DOHH2 (cell line): ENCODE measurements at regions not wholly inside any gene's neighbourhood (a gene's known extent, or its start where the extent isn't known, plus 50 kb on each side); places are given as distances from the start of the nearest gene placed in this dataset.

Experiments
- H3F3A ChIP-seq: fragments of 200-600 bp; sonication (generic), shearing (Covaris generic); 2 replicates; pipeline ENCODE4 v1.6.0; 2016; ENCODE audit warnings: antibody characterized with exemption, mild to moderate bottlenecking; ENCODE audit not compliant: control insufficient read depth, insufficient read depth
- H3K27ac ChIP-seq: fragments of 200-600 bp; sonication (generic); 2 replicates; pipeline ENCODE4 v1.5.1; 2014; ENCODE audit warnings: low read depth, mild to moderate bottlenecking, low read length, moderate library complexity
- H3K27me3 ChIP-seq: fragments of 200-600 bp; sonication (generic); 2 replicates; pipeline ENCODE4 v1.6.1; 2014; ENCODE audit warnings: mild to moderate bottlenecking, low read length, mixed read lengths; ENCODE audit not compliant: control insufficient read depth
- H3K36me3 ChIP-seq: fragments of 200-600 bp; sonication (generic); 2 replicates; pipeline ENCODE4 v1.6.1; 2014; ENCODE audit warnings: mild to moderate bottlenecking, low read length, moderate library complexity, mixed read lengths; ENCODE audit not compliant: control insufficient read depth
- H3K4me1 ChIP-seq: fragments of 200-600 bp; sonication (generic); 2 replicates; pipeline ENCODE4 v1.6.1; 2014; ENCODE audit warnings: mild to moderate bottlenecking, low read length, mixed read lengths; ENCODE audit not compliant: control insufficient read depth
- H3K4me2 ChIP-seq: fragments of 200-600 bp; sonication (generic); 2 replicates; pipeline ENCODE4 v1.6.0; 2014; ENCODE audit warnings: mild to moderate bottlenecking, low read length, moderate library complexity
- H3K4me3 ChIP-seq: fragments of 200-600 bp; sonication (generic); 2 replicates; pipeline ENCODE4 v1.5.1; 2014; ENCODE audit warnings: mild to moderate bottlenecking, low read length, mixed read lengths
- H3K79me2 ChIP-seq: fragments of 200-600 bp; sonication (generic); 2 replicates; pipeline ENCODE4 v1.6.1; 2014; ENCODE audit warnings: mild to moderate bottlenecking, low read length, mixed read lengths; ENCODE audit not compliant: control insufficient read depth
- H3K9me2 ChIP-seq: fragments of 200-600 bp; sonication (generic); replicated peaks from 2 replicates; pipeline ENCODE4 v1.6.1; 2014; ENCODE audit warnings: mild to moderate bottlenecking, low read length, mixed read lengths; ENCODE audit not compliant: control insufficient read depth
- H3K9me3 ChIP-seq: fragments of 200-600 bp; sonication (generic); 2 replicates; pipeline ENCODE4 v1.6.1; 2014; ENCODE audit warnings: antibody characterized with exemption, low read length, mixed read lengths; ENCODE audit not compliant: control insufficient read depth, insufficient read depth
- H4K20me1 ChIP-seq: fragments of 200-600 bp; sonication (generic); 2 replicates; pipeline ENCODE4 v1.6.0; 2014; ENCODE audit warnings: low read depth, mild to moderate bottlenecking, antibody characterized with exemption, low read length, moderate library complexity; ENCODE audit not compliant: control insufficient read depth, insufficient read depth
- EZH2phosphoT487 ChIP-seq: fragments of 200-600 bp; sonication (generic); IDR thresholded peaks from 2 replicates; pipeline ENCODE4 v1.6.1; 2017; ENCODE audit warnings: borderline replicate concordance, mild to moderate bottlenecking, antibody characterized with exemption, low read length, moderate library complexity, mixed read lengths
- TF ChIP-seq, protein P1 (sequence below): fragments of 200-600 bp; sonication (generic); IDR thresholded peaks from one replicate; pipeline ENCODE4 v1.5.1; 2014; ENCODE audit warnings: antibody characterized with exemption, mild to moderate bottlenecking, low read depth, low read length; ENCODE audit not compliant: poor library complexity, severe bottlenecking

DNA sequence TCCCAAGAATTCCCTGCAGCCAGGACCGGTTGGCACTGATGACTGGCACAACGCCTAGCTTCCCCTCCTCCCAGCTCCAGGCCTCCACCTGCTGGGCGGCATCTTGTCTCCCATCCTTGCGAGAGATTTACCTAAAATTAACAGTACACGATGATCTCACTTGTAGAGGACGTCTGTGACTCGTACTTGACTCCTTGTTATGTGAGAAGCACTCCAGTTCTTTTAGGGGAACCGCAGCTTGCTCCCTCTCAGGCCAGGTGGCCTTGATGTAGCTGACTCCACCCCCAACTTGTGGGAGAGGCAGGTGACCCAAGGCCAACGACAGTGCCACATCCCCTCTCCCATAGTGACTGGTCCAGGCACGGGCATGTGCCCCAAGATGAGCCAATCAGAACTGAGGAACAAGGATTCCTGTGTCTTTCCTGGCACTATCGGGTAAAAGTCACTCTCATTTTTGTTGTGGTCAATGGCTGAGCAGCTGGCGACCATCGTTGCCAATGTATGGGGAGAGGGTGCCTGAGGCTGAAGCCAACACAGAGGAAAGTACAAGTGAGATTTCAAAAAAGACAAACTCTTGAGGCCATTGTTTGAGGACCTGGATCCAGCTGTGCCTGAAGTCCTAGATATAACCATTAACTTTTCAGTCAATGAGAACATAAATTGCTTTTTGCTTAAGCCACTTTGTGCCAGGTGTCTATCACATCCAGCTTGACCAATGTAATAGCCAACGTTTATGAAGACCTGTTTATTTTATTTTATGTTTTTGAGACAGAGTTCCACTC lies 208.7 kb downstream of the RBM19 start:
- no peaks in the 10 kb centered on the region for H3K27me3 ChIP-seq
- H3K27ac ChIP-seq = no peak overlapping the region
- H3K4me3 ChIP-seq = no peak overlapping the region
- no peaks in the 10 kb centered on the region for H3K9me3 ChIP-seq
- TF ChIP-seq, protein P1, sequence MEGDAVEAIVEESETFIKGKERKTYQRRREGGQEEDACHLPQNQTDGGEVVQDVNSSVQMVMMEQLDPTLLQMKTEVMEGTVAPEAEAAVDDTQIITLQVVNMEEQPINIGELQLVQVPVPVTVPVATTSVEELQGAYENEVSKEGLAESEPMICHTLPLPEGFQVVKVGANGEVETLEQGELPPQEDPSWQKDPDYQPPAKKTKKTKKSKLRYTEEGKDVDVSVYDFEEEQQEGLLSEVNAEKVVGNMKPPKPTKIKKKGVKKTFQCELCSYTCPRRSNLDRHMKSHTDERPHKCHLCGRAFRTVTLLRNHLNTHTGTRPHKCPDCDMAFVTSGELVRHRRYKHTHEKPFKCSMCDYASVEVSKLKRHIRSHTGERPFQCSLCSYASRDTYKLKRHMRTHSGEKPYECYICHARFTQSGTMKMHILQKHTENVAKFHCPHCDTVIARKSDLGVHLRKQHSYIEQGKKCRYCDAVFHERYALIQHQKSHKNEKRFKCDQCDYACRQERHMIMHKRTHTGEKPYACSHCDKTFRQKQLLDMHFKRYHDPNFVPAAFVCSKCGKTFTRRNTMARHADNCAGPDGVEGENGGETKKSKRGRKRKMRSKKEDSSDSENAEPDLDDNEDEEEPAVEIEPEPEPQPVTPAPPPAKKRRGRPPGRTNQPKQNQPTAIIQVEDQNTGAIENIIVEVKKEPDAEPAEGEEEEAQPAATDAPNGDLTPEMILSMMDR = no peak
- TF ChIP-seq EZH2phosphoT487 = no peak
- no peaks in the 10 kb centered on the region for H3K36me3 ChIP-seq
- no peaks in the 10 kb centered on the region for H3K79me2 ChIP-seq
- H4K20me1 ChIP-seq = no peaks in the 10 kb centered on the region
- H3K4me2 ChIP-seq = no peak overlapping the region
- H3K4me1 ChIP-seq = no peaks in the 10 kb centered on the region
- no peaks in the 10 kb centered on the region for H3K9me2 ChIP-seq
- no peaks in the 10 kb centered on the region for H3F3A ChIP-seq

DNA sequence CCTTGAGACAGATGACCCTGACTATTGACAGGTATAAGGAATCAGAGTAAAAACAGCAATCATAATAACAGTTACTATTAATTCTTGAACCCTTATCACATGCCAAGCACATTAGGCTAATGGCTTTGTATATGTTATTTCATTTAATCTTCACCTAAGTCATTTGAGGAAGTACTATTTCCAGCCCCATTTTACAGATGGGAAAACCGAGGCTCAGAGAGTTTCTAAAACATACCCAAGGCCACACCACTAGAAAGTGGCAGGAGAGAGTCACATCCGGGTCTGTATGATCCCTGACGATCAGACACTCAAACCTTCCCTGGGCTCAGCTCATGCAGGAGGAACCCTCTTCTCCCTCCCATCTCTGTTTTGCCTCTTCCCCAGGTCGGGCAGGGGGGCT lies 209.5 kb downstream of the RBM19 start:
- H3F3A ChIP-seq = no peaks in the 10 kb centered on the region
- H3K9me2 ChIP-seq = no peaks in the 10 kb centered on the region
- TF ChIP-seq, protein P1 = no peak
- no peak for TF ChIP-seq EZH2phosphoT487
- no peak overlapping the region for H3K4me2 ChIP-seq
- no peaks in the 10 kb centered on the region for H3K36me3 ChIP-seq
- no peaks in the 10 kb centered on the region for H4K20me1 ChIP-seq
- no peaks in the 10 kb centered on the region for H3K79me2 ChIP-seq
- H3K27ac ChIP-seq = no peak overlapping the region
- H3K9me3 ChIP-seq = no peaks in the 10 kb centered on the region
- H3K4me1 ChIP-seq = no peaks in the 10 kb centered on the region
- no peak overlapping the region for H3K4me3 ChIP-seq
- no peaks in the 10 kb centered on the region for H3K27me3 ChIP-seq

DNA sequence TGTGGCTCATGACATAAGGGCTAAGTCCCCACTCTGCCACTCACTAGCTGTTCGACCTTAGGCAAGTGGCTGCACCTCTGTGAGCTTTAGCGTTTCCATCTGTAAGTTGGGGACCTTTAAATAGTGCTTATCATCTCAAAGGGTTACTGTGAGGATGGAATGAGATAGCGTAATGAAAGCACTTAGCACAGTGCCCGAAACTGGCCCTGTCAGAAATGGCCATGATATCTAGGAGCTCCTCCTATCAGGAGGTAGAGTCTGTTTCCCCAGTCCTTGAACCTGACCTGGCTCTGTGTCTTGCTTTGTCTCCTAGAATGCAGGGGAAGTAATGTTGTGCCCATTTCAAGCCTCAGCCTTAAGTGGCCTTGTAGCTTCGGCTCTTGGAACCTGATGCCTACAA lies 211.0 kb downstream of the RBM19 start:
- TF ChIP-seq, protein P1 = no peak
- no peak for TF ChIP-seq EZH2phosphoT487
- H3K4me1 ChIP-seq = no peaks in the 10 kb centered on the region
- no peaks in the 10 kb centered on the region for H3K9me3 ChIP-seq
- H3K4me2 ChIP-seq = no peak overlapping the region
- H3K27ac ChIP-seq = no peak overlapping the region
- H4K20me1 ChIP-seq = no peaks in the 10 kb centered on the region
- H3F3A ChIP-seq = no peaks in the 10 kb centered on the region
- H3K79me2 ChIP-seq = no peaks in the 10 kb centered on the region
- H3K27me3 ChIP-seq = no peaks in the 10 kb centered on the region
- H3K4me3 ChIP-seq = no peak overlapping the region
- H3K36me3 ChIP-seq = no peaks in the 10 kb centered on the region
- no peaks in the 10 kb centered on the region for H3K9me2 ChIP-seq
